ENCODE measurements at regions not wholly inside any gene's neighbourhood (a gene's known extent, or its start where the extent isn't known, plus 50 kb on each side); places are given as distances from the start of the nearest gene placed in this dataset.
A peak's percentile ranks its signal among the peaks of the same experiment; 100 is the strongest.

GRCh38 chr6:56842686-56843475 lies 112.0 kb upstream of the BEND6 start:
- no peak for TF ChIP-seq REST (IDR thresholded peaks at IDR 0.05; ENCODE audit: insufficient replicate concordance, low read depth)
- no peak for TF ChIP-seq CTCF (IDR thresholded peaks at IDR 0.05; ENCODE audit: insufficient read depth, low read length)
- 0 out of 2 replicates have a peak, but pooled peaks have one; percentile 5 for TF ChIP-seq POLR2AphosphoS5 (IDR thresholded peaks at IDR 0.05; ENCODE audit: low read depth)
